Stimulated activated CD8-positive, alpha-beta memory T cell treated with anti-CD3 and anti-CD28 coated beads, Interleukin-7, amount 100 ng/mL, for 24 hours (primary cell): ENCODE measurements at regions not wholly inside any gene's neighbourhood (a gene's known extent, or its start where the extent isn't known, plus 50 kb on each side); places are given as distances from the start of the nearest gene placed in this dataset.
"Not testable (repeated sequence)": the region's sequence is repeated elsewhere in the genome, so short reads cannot be mapped to it uniquely, and the experiment has no call there.

Experiments used
- DNase-seq: peaks from one replicate; pipeline ENCODE4 v3.0.0-alpha.2; 2020; ENCODE audit warnings: low read depth

GRCh38 chr4:9110700-9111099 is 59.5 kb upstream of the FAM90A26 start:
- DNase-seq: not testable (repeated sequence)

GRCh38 chr4:9103148-9103524 is 67.1 kb upstream of the FAM90A26 start:
- DNase-seq: not testable (repeated sequence)

- DNase-seq: not testable (repeated sequence)
Measured at GRCh38 chr4:9102471-9103147, 67.6 kb upstream of the FAM90A26 start.

GRCh38 chr4:9096330-9096729 is 73.9 kb upstream of the FAM90A26 start:
- not testable (repeated sequence) for DNase-seq

GRCh38 chr4:9078796-9079195 is 91.4 kb upstream of the FAM90A26 start:
- not testable (repeated sequence) for DNase-seq

GRCh38 chr4:9076974-9077373 is 93.2 kb upstream of the FAM90A26 start:
- DNase-seq: not testable (repeated sequence)

GRCh38 chr4:9076486-9076885 is 93.7 kb upstream of the FAM90A26 start:
- not testable (repeated sequence) for DNase-seq

- not testable (repeated sequence) for DNase-seq
Measured at GRCh38 chr4:9073371-9073770, 96.8 kb upstream of the FAM90A26 start.

GRCh38 chr4:9072521-9073220 is 97.5 kb upstream of the FAM90A26 start:
- not testable (repeated sequence) for DNase-seq

- not testable (repeated sequence) for DNase-seq
Measured at GRCh38 chr4:9067923-9068322, 102.3 kb upstream of the FAM90A26 start.

- DNase-seq: not testable (repeated sequence)
Measured at GRCh38 chr4:9063612-9064011, 106.6 kb upstream of the FAM90A26 start.

- DNase-seq: not testable (repeated sequence)
Measured at GRCh38 chr4:9024866-9025265, 145.3 kb upstream of the FAM90A26 start.

- DNase-seq: not testable (repeated sequence)
Measured at GRCh38 chr4:9009792-9010191, 138.2 kb upstream of the HMX1 start.

GRCh38 chr4:9008407-9008806 is 136.8 kb upstream of the HMX1 start:
- DNase-seq: not testable (repeated sequence)

GRCh38 chr4:9001153-9001552 is 129.5 kb upstream of the HMX1 start:
- DNase-seq: not testable (repeated sequence)

- DNase-seq: peak; percentile 6
Measured at GRCh38 chr4:9000505-9001001, 128.9 kb upstream of the HMX1 start.

- not testable (repeated sequence) for DNase-seq
Measured at GRCh38 chr4:8992981-8993380, 121.3 kb upstream of the HMX1 start.

- not testable (repeated sequence) for DNase-seq
Measured at GRCh38 chr4:8991449-8991848, 119.8 kb upstream of the HMX1 start.

GRCh38 chr4:8990341-8990740 is 118.7 kb upstream of the HMX1 start:
- not testable (repeated sequence) for DNase-seq

- not testable (repeated sequence) for DNase-seq
Measured at GRCh38 chr4:8985786-8986185, 114.1 kb upstream of the HMX1 start.

- DNase-seq: not testable (repeated sequence)
Measured at GRCh38 chr4:8984641-8985040, 113.0 kb upstream of the HMX1 start.

GRCh38 chr4:8983921-8984320 is 112.3 kb upstream of the HMX1 start:
- not testable (repeated sequence) for DNase-seq

- DNase-seq: not testable (repeated sequence)
Measured at GRCh38 chr4:8976466-8977128, 105.0 kb upstream of the HMX1 start.
